ENCODE measurements at regions not wholly inside any gene's neighbourhood (a gene's known extent, or its start where the extent isn't known, plus 50 kb on each side); places are given as distances from the start of the nearest gene placed in this dataset.
A peak's percentile ranks its signal among the peaks of the same experiment; 100 is the strongest.
"Not testable (repeated sequence)": the region's sequence is repeated elsewhere in the genome, so short reads cannot be mapped to it uniquely, and the experiment has no call there.

DNA sequence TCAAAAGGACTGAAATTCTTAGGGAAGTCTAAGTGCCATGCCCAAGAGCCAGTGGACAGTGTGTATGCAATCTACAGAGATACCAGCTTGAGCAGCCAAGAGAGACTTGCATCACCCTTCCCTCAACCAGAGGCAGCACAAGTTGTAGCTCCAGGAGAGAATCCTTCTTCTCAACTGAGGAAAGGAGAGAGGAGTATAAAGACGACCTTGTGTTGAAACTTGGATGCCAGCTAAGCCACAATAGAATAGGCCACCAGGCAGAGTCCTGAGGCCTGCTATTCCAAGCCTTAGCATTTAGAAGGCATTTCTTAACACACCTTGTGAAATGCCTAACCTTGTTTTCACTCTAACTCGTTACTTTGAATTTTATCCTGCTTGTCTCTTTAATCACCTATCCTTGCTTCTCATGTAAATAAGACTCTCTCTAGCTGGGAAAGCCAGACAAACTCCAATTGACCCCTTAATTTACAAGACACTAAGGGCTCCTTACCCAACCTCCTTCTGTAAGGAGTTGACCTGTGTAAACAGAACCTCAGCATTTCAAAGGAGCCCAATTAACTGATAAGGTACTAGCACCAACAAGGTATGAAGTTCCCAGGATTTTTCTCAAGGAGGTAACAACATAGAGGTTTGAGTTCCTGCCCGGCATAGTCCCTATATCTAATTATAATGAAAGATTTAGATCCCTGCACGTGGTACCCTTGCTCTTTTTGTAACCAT, 738.8 kb downstream of the AMY1C start:
- DNase-seq: no peak

DNA sequence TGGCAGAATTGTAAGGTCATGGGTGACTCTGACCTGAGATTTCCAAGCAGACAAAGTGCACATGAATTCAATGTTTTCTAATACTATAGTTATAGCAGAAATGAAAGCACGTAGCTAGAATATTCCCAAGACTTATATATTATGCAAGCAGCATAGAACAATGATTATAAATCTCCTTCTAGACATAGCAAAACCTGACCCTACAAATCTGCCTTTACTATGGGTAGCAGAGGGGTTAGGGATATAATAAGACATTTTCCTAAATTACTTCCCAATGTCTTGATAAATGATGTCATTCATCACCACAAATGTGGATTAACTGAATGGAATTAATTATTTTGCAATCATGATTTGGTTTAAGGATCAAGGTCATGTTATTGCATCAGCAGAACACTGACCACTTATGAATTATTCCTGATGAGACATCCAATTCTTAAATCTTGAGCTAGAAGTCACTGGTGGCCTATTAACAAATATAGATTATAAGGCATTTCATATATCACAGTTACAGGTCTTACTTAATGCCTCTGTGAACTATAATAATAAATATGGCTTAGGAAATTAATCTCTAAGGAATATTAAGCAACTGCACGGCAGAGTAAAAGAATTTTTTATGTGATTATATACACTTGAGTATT, 776.6 kb downstream of the AMY1C start:
- DNase-seq: no peak

DNA sequence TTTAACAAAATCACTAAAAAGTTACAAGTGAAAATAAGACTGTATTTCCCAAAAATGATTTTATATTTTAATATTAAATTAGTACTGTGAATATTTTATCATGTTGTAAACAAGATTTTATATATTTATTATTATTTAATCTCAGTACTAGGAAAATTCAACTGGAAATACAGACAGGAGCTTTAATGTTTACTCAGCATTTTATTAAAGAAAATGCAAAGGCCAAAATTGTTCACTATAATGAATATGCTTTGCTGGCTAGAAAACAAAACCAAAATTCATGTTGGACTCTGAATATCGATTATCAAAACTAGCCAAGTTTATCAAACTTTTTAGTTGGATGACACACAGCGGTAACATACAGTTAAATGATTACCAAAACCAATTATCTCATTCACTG, 782.3 kb downstream of the AMY1C start:
- no peak for DNase-seq

DNA sequence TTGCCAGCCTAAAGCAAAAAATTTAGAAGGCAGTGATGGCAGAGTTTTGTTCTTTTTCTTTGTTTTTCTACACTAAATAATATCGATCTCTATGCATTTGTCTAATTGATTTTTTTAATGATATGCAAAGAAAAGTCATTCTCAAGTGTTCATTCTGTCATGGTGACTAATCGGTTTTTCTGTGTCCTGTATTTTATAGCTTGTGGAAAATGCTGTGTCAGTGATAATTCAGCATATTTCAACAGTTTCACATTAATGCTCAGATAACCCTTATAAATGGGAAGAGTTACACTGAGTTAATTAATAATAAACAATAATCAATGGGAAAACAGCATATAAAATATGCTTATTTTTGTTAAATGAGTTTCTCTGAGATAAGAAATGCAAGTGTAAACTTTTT, 824.9 kb downstream of the AMY1C start:
- no peak for DNase-seq

DNA sequence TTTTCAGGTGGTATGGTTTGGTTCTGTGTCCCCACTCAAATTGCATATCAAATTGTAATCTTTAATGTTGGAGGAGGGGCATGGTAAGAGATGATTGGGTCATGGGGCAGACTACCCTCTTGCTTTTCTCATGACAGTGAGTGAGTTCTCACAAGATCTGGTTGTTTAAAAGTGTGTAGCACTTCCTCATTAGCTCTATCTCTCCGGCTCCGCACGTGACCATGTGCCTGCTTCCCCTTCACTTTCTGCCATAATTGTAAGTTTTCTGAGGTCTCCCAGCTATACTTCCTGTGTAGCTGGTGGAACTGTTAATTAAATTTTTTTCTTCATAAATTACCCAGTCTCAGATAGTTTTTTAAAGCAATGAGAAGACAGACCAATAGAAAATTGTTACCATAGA, 843.2 kb downstream of the AMY1C start:
- DNase-seq: no peak

DNA sequence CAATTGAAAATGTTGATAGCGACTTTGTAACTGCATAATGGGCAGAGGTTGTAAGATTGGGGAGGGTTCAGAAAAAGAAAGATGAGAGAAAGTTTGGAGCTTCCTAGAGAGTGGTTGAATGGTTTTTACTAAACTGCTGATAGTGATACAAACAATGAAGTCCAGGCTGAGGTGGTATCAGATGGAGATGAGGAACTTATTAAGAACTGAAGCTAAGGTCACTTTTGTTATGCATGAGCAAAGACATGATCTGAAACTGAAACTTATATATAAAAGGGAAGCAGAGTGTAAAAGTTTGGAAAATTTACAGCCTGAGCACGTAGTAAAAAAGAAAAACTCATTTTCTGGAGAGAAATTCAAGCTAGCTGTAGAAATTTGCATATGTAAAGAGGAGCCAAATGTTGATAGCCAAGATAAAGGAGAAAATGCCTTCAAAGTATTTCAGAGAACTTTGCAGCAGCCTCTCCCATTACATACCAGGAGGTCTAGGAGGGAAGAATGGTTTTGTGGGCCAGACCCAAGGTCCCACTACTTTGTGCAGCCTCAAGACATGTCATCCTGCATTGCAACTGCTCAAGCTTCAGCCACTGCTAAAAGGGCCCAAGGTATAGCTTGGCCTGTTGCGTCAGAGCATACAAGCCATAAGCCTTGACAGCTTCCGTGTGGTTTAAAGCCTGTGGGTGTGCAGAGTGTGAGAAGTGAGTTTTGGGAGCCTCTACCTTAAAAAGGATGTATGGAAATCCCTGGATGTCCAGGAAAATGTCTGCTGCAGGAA, 843.9 kb downstream of the AMY1C start:
- DNase-seq: no peak

DNA sequence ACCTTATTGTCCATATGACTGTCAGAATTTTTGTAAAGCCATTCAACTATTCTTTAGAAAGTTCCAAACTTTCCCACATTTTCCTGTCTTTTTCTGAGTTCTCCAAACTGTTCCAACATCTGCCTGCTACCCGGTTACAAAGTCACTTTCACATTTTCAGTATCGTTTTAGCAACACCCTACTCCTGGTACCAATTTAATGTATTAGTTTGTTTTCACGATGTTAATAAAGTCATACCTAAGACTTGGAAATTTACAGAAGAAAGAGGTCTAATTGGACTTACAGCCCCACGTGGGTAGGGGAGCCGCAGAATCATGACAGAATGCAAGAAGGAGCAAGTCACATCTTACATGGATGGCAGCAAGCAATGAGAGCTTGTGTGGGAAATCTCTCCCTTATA, 867.8 kb downstream of the AMY1C start:
- DNase-seq: no peak

DNA sequence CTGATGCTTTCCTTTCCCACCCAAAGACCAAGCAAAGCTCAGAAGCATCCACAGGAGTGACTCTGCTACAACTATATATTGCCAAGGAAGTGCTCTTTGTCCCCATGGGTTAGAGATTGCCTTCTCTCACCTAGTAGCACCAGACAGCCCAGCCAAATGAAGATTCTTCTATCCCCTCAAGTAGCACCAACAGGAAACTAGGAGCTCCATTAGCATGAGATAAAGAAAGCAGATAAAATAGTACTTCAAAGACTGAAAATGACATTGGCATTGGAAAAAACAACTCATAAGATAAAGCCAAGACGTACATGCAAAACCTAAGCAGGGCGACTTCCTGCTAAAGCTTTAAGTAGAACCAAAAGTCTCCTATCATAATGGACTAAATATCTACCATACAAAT, 871.5 kb downstream of the AMY1C start:
- DNase-seq: no peak

DNA sequence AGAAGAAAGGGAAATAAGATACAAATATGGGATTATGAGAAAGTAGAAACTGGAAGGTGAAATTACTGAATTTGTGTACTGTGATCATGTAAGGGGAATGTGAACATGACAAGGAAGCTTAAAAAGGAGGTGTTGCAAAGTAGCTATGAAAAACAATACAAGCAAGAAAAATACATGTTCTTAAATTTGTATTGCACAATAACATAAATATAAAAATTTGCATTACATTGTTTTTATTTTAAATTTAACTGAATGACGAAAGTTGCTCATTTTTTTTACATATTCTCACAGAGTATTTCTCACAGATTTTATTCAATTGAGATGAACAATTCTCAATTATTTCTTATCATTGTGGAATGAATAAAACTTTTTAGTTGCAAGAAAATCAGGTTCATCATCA, 874.8 kb downstream of the AMY1C start:
- no peak for DNase-seq

DNA sequence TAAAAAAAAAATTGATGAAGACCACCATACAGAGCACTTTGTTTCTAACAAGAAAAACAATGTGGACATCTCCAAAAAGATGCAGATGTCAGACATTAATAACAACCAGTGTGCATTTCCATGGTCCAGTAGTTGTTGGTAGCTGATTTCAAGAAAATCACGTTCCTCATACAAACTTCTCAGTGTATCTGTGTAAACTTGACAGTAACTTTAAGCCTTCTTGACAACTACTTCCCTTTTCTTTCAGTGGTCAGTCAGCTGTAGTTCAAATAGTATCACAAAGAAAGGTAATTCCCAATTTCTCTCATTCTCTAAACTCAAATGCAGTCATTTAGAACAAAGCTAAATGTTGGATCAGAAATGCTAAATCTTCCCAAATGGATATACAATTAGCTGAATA, 879.9 kb downstream of the AMY1C start:
- no peak for DNase-seq

DNA sequence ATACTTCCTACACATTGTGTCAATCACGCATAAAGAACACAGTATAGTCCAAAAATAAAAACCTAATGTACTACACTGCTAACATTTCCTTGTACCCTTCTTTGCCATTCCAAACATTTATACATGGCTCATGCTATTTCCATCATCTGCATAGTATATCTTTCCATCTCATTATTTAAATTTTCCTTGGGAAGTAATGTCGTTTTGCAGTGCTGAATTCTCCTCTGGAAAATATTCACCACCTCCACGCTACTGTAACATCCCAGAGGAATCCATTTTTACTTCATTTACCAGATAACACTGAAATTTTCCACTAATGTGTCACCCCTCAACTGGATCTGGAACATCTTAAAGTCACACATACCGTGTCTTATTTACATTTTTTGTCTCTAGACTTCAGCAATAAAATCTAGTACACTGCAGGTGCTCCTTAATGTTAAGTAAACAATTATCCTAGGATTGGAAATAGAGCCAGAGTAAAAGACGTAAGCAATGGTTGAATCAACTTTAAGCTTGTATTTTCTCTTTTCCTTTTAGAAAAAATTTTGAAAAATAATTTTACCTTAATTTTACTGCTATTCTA, 881.0 kb downstream of the AMY1C start:
- no peak for DNase-seq

DNA sequence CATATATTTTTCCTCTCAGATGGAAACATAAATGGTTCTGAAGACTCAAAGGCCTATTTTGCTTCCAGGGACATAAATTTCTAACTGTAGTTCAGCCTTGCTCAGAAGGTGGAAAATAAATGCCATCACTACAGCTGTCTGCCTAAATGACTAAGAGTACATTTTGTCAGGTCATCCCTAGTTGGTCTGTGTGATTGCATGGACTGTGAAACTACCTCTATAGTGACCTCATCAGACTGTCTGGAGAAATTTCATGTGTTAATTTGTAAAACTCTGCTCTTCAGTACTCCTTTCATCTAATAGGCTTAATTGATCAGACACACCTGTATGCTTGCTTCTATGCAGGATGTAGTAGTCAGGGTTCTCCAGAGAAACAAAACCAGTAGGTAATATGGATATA, 886.9 kb downstream of the AMY1C start:
- peak in 1 of 2 experiments; percentile 30 for DNase-seq

DNA sequence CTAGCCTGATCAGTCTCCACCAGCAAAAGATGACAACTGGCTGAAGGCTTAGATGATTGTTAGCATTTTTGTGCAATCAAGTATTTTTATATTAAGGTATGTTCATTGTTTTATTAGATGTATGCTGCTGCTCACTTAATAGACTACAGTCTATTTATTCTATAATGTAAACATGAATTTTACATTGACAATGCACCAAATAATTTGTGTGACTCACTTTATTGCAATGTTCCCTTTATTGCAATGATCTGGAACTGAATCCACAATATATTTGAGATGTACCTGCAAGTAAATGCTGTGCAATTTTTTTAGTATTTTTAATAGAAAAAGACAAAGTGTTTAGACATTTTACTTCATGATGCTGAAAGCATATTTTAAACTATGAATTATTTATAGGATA, 896.5 kb downstream of the AMY1C start:
- DNase-seq: no peak

DNA sequence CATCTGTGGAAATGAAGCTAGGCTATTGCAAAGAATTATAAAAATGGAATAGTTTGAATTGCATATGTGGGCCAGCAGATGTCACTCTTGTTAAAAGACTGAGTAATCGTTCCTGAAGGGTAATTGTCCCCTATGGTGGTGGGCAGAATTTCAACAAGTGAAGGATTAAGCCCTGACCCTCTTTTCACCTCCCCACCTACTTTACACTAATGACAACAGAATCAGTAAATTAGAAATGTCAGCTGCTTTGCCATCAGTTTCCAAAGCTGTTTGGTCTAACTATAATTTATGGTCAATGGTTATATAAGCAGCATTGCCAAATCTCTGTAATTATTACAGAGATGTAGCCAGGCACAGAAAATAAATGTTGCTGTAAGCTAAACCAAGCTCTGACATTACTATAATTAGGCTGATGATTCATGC, 898.6 kb downstream of the AMY1C start:
- DNase-seq: peak; percentile 86 to 94

DNA sequence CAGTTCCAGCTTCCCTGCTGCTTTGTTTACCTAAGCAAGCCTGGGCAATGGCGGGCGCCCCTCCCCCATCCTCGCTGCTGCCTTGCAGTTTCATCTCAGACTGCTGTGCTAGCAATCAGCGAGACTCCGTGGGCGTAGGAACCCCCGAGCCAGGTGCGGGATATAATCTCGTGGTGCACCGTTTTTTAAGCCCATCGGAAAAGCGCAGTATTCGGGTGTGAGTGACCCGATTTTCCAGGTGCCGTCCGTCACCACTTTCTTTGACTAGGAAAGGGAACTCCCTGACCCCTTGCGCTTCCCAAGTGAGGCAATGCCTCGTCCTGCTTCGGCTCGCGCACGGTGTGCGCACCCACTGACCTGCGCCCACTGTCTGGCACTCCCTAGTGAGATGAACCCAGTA, 914.7 kb downstream of the AMY1C start:
- not testable (repeated sequence) for DNase-seq

DNA sequence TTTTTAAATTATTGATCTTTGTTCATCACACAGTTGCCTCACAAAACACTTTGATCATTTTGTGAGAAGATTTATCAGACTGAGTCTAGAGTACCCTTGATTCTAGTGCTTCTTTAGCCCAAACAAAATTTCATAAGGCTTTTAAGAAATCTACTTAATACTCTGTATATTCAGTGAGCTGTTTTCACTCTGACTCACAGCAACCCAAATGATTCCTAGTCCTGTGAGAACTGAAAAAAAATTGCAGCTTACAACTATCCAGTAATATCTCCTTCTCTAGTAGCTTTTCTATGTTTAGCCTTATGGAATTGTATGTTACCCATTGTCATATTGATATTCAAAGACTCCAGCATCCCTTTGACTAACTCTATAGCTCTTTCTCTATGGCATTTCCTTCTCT, 915.6 kb downstream of the AMY1C start:
- DNase-seq: no peak

DNA sequence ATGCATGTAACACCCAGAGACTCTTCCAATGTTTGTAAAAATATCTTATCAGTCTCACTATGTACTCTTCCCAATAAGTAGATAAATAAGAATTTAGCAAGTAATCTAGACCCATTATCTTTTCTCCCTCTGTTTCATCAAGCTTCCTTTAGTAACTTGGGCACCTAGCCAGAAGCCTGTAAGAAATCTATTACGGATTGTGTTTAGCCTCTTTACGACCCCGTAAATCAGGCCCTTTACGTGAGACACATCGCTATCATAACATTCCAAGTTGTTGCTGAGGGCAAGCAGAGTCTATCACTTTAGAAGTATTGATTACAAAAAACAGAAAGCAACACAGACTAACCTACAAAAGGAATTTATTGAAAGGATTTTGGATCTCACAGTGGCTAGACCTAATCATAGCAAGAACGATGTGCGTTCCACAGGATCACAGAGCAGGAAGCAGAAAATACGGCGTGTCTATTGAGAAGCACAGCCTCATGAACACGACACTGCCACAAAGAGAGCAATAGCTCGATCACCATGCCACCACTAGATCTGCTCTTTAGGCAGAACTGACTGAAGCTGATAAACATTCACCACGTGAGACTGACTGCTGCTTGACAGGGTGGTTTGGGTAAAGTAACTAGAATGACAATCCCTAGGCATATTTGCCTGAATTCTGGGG, 922.1 kb downstream of the AMY1C start:
- no peak for DNase-seq

DNA sequence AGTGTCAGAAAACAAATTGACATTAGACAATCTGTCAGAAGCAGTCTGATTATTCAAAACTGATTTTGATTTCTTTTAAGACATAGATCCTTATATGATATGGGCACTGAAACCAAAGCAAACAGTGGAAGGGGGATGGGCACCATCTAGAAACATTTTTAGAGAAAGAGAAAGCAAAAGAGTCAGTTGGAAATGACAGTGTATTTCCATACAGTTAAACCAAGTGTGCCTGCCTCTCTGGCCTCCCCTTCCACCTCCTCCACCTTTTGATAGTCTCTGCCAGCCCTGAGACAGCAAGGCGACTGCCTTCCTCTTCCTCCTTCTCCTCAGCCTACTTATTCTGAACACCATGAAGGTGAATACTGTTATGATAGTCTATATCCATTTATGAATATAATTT, 949.7 kb downstream of the AMY1C start:
- no peak for DNase-seq

DNA sequence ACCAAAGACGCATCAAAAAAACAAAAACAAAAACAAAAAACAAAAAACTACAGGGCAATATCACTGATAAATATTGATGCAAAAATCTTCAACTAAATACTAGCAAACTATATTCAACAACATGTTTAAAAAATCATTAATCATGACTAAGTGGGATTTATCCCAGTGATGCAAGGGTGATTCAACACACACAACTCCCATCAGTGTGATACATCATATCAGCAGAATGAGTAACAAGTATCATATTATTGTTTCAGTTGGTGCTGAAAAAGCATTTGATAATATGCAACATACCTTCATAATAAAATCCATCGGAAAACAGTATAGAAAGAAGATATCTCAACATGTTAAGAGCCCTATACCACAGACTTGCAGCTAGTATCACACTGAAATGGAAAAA, 953.0 kb downstream of the AMY1C start:
- DNase-seq: no peak

DNA sequence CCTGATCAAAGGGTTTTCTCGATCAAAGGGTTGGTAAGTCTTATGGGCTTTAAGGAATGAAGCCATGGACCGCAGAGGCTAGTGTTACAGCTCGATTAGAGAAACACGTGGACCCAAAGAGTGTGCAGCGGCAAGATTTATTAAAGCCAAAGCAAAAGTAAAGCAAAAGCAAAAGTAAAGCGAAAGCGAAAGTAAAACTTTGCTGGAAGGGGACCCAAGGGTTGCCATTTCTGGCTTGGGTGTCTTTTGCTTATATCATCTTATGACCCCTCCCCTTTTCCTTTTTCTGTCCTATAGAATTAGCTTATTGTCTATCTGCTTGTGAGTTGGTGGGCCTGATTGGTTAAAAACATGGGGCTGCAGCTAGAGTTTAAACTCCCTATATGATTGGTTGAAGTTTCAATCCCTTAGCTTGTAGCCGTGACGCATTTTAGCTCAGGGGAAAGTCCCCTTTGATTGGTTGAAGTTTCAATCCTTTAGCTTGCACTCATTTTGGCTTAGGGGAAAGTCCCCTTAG, 957.0 kb downstream of the AMY1C start:
- no peak for DNase-seq

DNA sequence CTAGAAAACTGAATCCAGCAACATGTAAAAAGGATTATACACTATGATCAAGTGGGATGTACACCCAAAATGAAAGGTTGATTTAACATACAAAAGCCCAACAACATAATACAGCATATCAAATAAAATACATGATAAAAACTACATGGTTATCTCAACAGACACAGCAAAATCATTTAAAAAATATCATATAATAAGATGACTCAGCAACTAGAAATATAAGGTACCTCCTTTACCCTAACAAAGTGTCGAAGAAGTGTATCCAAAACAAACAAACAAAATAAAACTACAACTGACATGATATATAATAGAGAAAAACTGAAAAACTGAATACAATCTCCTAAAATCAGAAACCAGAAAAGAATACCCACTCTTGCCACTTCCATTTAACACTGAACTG, 969.1 kb downstream of the AMY1C start:
- no peak for DNase-seq

DNA sequence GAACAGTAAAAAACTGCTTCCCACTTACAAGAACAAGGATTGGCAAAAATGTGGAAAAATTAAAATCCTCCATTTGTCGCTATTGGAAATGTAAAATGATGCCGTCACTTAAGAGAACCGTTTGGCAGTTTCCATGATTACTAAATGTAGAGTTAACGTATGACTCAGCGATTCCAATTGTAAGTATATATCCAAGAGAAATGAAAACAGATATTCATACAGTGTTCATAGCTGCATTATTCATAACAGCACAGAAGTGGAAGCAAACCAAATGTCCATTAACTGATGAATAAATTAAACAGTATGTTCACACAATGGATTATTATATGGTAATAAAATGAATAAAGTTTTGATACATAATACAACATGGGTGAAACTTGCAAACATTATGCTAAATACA, 971.0 kb downstream of the AMY1C start:
- DNase-seq: no peak

DNA sequence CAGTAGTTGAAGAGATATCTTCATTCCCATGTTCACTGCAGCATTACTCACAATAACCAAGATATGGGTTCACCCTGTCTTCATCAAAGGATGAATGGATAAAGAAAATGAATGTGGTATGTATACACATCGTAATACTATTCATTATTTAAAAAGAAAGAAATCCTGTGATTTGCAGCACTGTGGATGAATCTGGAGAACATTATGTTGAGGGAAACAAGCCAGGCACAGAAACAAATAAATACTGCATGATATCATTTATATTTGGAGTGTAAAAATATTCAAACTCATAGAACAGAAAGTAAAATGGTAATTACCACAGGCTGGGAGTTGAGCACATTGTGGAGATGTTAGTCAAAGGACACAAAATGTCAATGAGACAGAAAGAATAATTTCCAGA, 977.2 kb downstream of the AMY1C start:
- DNase-seq: no peak

Data from NCI-H2081 (cell line).